ENCODE measurements at regions not wholly inside any gene's neighbourhood (a gene's known extent, or its start where the extent isn't known, plus 50 kb on each side); places are given as distances from the start of the nearest gene placed in this dataset.

- Mint-ChIP-seq H3K4me1 (no peaks in the 10 kb centered on the region), H3K27ac (no peak overlapping the region), H3K27me3 (no peaks in the 10 kb centered on the region), H3K9me3 (ENCODE audit: low read depth) (no peaks in the 10 kb centered on the region), H3K36me3 (no peaks in the 10 kb centered on the region), H3K4me3 (no peak overlapping the region)
- ATAC-seq (no peak), DNase-seq (no peak)
- CTCF ChIA-PET, result no interaction called here
Measured at GRCh38 chrX:69021141-69021960, 143.9 kb downstream of the PJA1 start.

GRCh38 chrX:69020316-69020715, 144.9 kb downstream of the PJA1 start:
- DNase-seq (no peak), ATAC-seq (no peak)
- no peaks in the 10 kb centered on the region for H3K36me3 Mint-ChIP-seq
- H3K4me3 Mint-ChIP-seq, result no peak overlapping the region
- no peaks in the 10 kb centered on the region for H3K4me1 Mint-ChIP-seq
- CTCF ChIA-PET, result no interaction called here
- H3K27ac Mint-ChIP-seq, result no peak overlapping the region
- no peaks in the 10 kb centered on the region for H3K9me3 Mint-ChIP-seq (ENCODE audit: low read depth)
- H3K27me3 Mint-ChIP-seq, result no peaks in the 10 kb centered on the region

- H3K4me1 Mint-ChIP-seq, result no peaks in the 10 kb centered on the region
- H3K9me3 Mint-ChIP-seq (ENCODE audit: low read depth), result no peaks in the 10 kb centered on the region
- H3K4me3 Mint-ChIP-seq, result no peak overlapping the region
- H3K27me3 Mint-ChIP-seq, result no peaks in the 10 kb centered on the region
- no peak overlapping the region for H3K27ac Mint-ChIP-seq
- DNase-seq, result no peak
- CTCF ChIA-PET, result no interaction called here
- no peak for ATAC-seq
- no peaks in the 10 kb centered on the region for H3K36me3 Mint-ChIP-seq
Measured at GRCh38 chrX:69019073-69019890, 146.0 kb downstream of the PJA1 start.

GRCh38 chrX:69018416-69019072, 146.7 kb downstream of the PJA1 start:
- Mint-ChIP-seq H3K27ac (no peak overlapping the region), H3K27me3 (no peaks in the 10 kb centered on the region), H3K9me3 (ENCODE audit: low read depth) (no peaks in the 10 kb centered on the region), H3K4me3 (no peak overlapping the region), H3K4me1 (no peaks in the 10 kb centered on the region), H3K36me3 (no peaks in the 10 kb centered on the region)
- CTCF ChIA-PET, result no interaction called here
- ATAC-seq (no peak), DNase-seq (no peak)

- Mint-ChIP-seq H3K4me3 (no peak overlapping the region), H3K9me3 (ENCODE audit: low read depth) (no peaks in the 10 kb centered on the region), H3K27ac (no peak overlapping the region), H3K4me1 (no peaks in the 10 kb centered on the region), H3K27me3 (no peaks in the 10 kb centered on the region), H3K36me3 (no peaks in the 10 kb centered on the region)
- DNase-seq (no peak), ATAC-seq (no peak)
- CTCF ChIA-PET, result no interaction called here
Measured at GRCh38 chrX:69016293-69016941, 148.8 kb downstream of the PJA1 start.

GRCh38 chrX:69015564-69016292, 149.5 kb downstream of the PJA1 start:
- no peak overlapping the region for H3K4me3 Mint-ChIP-seq
- no peak for ATAC-seq

GRCh38 chrX:69015156-69015555, 150.1 kb downstream of the PJA1 start:
- H3K9me3 Mint-ChIP-seq (ENCODE audit: low read depth), result no peaks in the 10 kb centered on the region
- no peaks in the 10 kb centered on the region for H3K36me3 Mint-ChIP-seq
- no peak overlapping the region for H3K4me3 Mint-ChIP-seq
- no peaks in the 10 kb centered on the region for H3K4me1 Mint-ChIP-seq
- no peaks in the 10 kb centered on the region for H3K27me3 Mint-ChIP-seq
- ATAC-seq (no peak), DNase-seq (no peak)
- no peak overlapping the region for H3K27ac Mint-ChIP-seq
- CTCF ChIA-PET, result no interaction called here

More at GRCh38 chrX:69015564-69016292, 149.5 kb downstream of the PJA1 start:
- no peaks in the 10 kb centered on the region for H3K4me1 Mint-ChIP-seq
- H3K27ac Mint-ChIP-seq, result no peak overlapping the region
- no peaks in the 10 kb centered on the region for H3K36me3 Mint-ChIP-seq
- no peaks in the 10 kb centered on the region for H3K27me3 Mint-ChIP-seq
- H3K9me3 Mint-ChIP-seq (ENCODE audit: low read depth), result no peaks in the 10 kb centered on the region
- no peak for DNase-seq
- CTCF ChIA-PET, result no interaction called here

- H3K9me3 Mint-ChIP-seq (ENCODE audit: low read depth), result no peaks in the 10 kb centered on the region
- H3K27me3 Mint-ChIP-seq, result no peaks in the 10 kb centered on the region
- no peak overlapping the region for H3K27ac Mint-ChIP-seq
- no peak for DNase-seq
- CTCF ChIA-PET, result no interaction called here
- no peaks in the 10 kb centered on the region for H3K4me1 Mint-ChIP-seq
- ATAC-seq, result no peak
- no peak overlapping the region for H3K4me3 Mint-ChIP-seq
- H3K36me3 Mint-ChIP-seq, result no peaks in the 10 kb centered on the region
Measured at GRCh38 chrX:69014200-69014599, 151.1 kb downstream of the PJA1 start.

GRCh38 chrX:69010339-69010738, 154.9 kb downstream of the PJA1 start:
- Mint-ChIP-seq H3K9me3 (ENCODE audit: low read depth) (no peaks in the 10 kb centered on the region), H3K36me3 (no peaks in the 10 kb centered on the region), H3K27me3 (peaks cover 8% of the 10 kb centered on the region), H3K4me3 (no peak overlapping the region), H3K4me1 (no peaks in the 10 kb centered on the region), H3K27ac (no peak overlapping the region)
- DNase-seq (no peak), ATAC-seq (no peak)
- CTCF ChIA-PET, result no interaction called here

GRCh38 chrX:69000877-69001276, 164.4 kb downstream of the PJA1 start:
- H3K9me3 Mint-ChIP-seq (ENCODE audit: low read depth), result no peaks in the 10 kb centered on the region
- H3K27me3 Mint-ChIP-seq, result peaks cover 14% of the 10 kb centered on the region
- DNase-seq (no peak), ATAC-seq (no peak)
- CTCF ChIA-PET, result no interaction called here
- H3K4me1 Mint-ChIP-seq, result no peaks in the 10 kb centered on the region
- H3K36me3 Mint-ChIP-seq, result no peaks in the 10 kb centered on the region
- no peak overlapping the region for H3K4me3 Mint-ChIP-seq
- H3K27ac Mint-ChIP-seq, result no peak overlapping the region

- H3K27me3 Mint-ChIP-seq, result peaks cover 14% of the 10 kb centered on the region
- H3K4me3 Mint-ChIP-seq, result no peak overlapping the region
- ATAC-seq (no peak), DNase-seq (no peak)
- no peaks in the 10 kb centered on the region for H3K36me3 Mint-ChIP-seq
- H3K9me3 Mint-ChIP-seq (ENCODE audit: low read depth), result no peaks in the 10 kb centered on the region
- H3K27ac Mint-ChIP-seq, result no peak overlapping the region
- H3K4me1 Mint-ChIP-seq, result no peaks in the 10 kb centered on the region
- CTCF ChIA-PET, result no interaction called here
Measured at GRCh38 chrX:68999931-69000330, 165.3 kb downstream of the PJA1 start.

GRCh38 chrX:68999356-68999755, 165.9 kb downstream of the PJA1 start:
- no peaks in the 10 kb centered on the region for H3K4me1 Mint-ChIP-seq
- ATAC-seq, result no peak
- no peaks in the 10 kb centered on the region for H3K9me3 Mint-ChIP-seq (ENCODE audit: low read depth)
- CTCF ChIA-PET, result no interaction called here
- no peak overlapping the region for H3K4me3 Mint-ChIP-seq
- no peaks in the 10 kb centered on the region for H3K36me3 Mint-ChIP-seq
- no peak for DNase-seq
- H3K27ac Mint-ChIP-seq, result no peak overlapping the region
- peaks cover 14% of the 10 kb centered on the region for H3K27me3 Mint-ChIP-seq

- peaks cover 14% of the 10 kb centered on the region for H3K27me3 Mint-ChIP-seq
- CTCF ChIA-PET, result no interaction called here
- no peak for DNase-seq
Measured at GRCh38 chrX:68998716-68999115, 166.5 kb downstream of the PJA1 start.

More at GRCh38 chrX:68998716-68999115, 166.5 kb downstream of the PJA1 start:
- ATAC-seq, result no peak
- Mint-ChIP-seq H3K4me1 (no peaks in the 10 kb centered on the region), H3K9me3 (ENCODE audit: low read depth) (no peaks in the 10 kb centered on the region), H3K4me3 (no peak overlapping the region), H3K27ac (no peak overlapping the region), H3K36me3 (no peaks in the 10 kb centered on the region)

Data from activated CD8-positive, alpha-beta memory T cell treated with anti-CD3 and anti-CD28 coated beads, Interleukin-2, amount 10 ng/mL, durations not matched to agents 7 days and 5 days (primary cell).